ENCODE measurements at regions not wholly inside any gene's neighbourhood (a gene's known extent, or its start where the extent isn't known, plus 50 kb on each side); places are given as distances from the start of the nearest gene placed in this dataset.
"Not testable (repeated sequence)": the region's sequence is repeated elsewhere in the genome, so short reads cannot be mapped to it uniquely, and the experiment has no call there.

DNA sequence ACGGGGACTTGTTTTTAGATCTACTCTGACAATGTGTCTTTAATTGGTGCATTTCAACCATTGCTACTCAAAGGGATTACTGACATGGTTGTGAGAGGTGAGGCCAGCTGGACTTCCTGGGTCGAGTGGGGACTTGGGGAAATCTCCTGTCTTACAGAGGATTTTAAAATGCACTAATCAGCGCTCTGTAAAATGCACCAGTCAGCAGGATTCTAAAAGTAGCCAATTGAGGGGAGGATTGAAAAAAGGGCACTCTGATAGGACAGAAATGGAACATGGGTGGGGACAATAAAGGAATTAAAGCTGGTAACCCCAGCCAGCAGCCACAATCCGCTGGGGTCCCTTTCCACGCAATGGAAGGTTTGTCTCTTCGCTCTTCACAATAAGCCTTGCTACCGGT lies 122.5 kb upstream of the SNRPN start:
- no peak overlapping the region for H3K27ac Mint-ChIP-seq
- ATAC-seq (ENCODE audit: low read depth) (no peak), DNase-seq (no peak)
- H3K4me3 Mint-ChIP-seq = no peak overlapping the region
- no peaks in the 10 kb centered on the region for H3K27me3 Mint-ChIP-seq
- POLR2A ChIA-PET = no interaction called here
- peaks cover 14% of the 10 kb centered on the region for H3K9me3 Mint-ChIP-seq
- H3K36me3 Mint-ChIP-seq (ENCODE audit: low read depth) = no peaks in the 10 kb centered on the region
- no peaks in the 10 kb centered on the region for H3K4me1 Mint-ChIP-seq
- intact Hi-C loops (cut with micrococcal nuclease) = no loop called here
- CTCF ChIA-PET = no interaction called here
- TF ChIP-seq, protein P1, sequence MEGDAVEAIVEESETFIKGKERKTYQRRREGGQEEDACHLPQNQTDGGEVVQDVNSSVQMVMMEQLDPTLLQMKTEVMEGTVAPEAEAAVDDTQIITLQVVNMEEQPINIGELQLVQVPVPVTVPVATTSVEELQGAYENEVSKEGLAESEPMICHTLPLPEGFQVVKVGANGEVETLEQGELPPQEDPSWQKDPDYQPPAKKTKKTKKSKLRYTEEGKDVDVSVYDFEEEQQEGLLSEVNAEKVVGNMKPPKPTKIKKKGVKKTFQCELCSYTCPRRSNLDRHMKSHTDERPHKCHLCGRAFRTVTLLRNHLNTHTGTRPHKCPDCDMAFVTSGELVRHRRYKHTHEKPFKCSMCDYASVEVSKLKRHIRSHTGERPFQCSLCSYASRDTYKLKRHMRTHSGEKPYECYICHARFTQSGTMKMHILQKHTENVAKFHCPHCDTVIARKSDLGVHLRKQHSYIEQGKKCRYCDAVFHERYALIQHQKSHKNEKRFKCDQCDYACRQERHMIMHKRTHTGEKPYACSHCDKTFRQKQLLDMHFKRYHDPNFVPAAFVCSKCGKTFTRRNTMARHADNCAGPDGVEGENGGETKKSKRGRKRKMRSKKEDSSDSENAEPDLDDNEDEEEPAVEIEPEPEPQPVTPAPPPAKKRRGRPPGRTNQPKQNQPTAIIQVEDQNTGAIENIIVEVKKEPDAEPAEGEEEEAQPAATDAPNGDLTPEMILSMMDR (IDR thresholded peaks at IDR 0.05) = no peak

DNA sequence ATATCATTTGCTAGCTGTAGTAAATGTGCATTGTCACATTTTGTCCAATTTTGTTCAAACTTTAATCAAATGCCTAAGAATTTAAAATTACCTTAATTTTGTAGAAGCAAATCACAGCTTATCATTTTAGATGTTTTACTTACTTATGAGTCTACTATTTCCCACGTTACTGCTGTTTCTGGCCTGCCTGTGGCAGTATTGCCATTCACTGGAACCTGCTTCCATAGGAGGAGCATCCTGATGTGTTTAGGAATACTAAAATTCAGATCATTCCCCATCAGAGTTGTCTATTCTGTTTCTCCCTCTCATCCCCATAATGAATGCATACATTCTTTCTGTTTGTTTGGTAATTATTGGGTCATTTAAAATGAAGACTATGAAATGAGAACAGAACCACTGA lies 119.5 kb upstream of the SNRPN start:
- ATAC-seq (ENCODE audit: low read depth) (no peak), DNase-seq (no peak)
- POLR2A ChIA-PET = no interaction called here
- Mint-ChIP-seq H3K4me1 (no peaks in the 10 kb centered on the region), H3K4me3 (no peak overlapping the region), H3K27ac (no peak overlapping the region), H3K36me3 (ENCODE audit: low read depth) (no peaks in the 10 kb centered on the region), H3K27me3 (no peaks in the 10 kb centered on the region), H3K9me3 (peaks cover 14% of the 10 kb centered on the region)
- CTCF ChIA-PET = no interaction called here
- TF ChIP-seq, protein P1 (IDR thresholded peaks at IDR 0.05) = no peak
- intact Hi-C loops (cut with micrococcal nuclease) = no loop called here

DNA sequence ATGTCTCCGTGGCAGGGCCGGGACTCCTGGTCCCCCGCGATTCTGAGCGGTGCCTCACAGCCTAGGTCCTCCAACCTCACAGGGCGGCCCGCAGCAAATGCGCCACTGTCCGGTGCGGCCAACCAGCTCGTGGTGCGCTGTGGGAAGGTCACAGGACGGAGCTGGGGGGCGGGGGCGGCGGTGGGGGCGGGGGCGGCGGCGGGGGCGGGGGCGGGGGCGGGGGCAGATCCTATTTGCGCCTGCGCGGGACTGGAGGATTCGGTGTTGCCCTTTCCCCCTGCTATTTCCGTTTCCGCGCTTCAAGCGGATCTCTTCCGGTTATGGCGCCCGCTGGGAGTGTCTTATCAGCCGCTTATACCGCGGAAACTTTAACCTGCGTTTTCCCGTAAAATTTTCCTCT lies 106.7 kb upstream of the SNRPN start:
- TF ChIP-seq, protein P1 (IDR thresholded peaks at IDR 0.05) = no peak
- ATAC-seq (ENCODE audit: low read depth) = no peak
- ChIA-PET POLR2A (no interaction called here), CTCF (no interaction called here)
- H3K27me3 Mint-ChIP-seq = no peaks in the 10 kb centered on the region
- H3K9me3 Mint-ChIP-seq = peaks cover 2% of the 10 kb centered on the region
- no peak overlapping the region for H3K27ac Mint-ChIP-seq
- intact Hi-C loops (cut with micrococcal nuclease) = no loop called here
- no peaks in the 10 kb centered on the region for H3K36me3 Mint-ChIP-seq (ENCODE audit: low read depth)
- peak overlapping the region; percentile 46 for H3K4me3 Mint-ChIP-seq
- peaks cover 3% of the 10 kb centered on the region for H3K4me1 Mint-ChIP-seq
- no peak for DNase-seq

DNA sequence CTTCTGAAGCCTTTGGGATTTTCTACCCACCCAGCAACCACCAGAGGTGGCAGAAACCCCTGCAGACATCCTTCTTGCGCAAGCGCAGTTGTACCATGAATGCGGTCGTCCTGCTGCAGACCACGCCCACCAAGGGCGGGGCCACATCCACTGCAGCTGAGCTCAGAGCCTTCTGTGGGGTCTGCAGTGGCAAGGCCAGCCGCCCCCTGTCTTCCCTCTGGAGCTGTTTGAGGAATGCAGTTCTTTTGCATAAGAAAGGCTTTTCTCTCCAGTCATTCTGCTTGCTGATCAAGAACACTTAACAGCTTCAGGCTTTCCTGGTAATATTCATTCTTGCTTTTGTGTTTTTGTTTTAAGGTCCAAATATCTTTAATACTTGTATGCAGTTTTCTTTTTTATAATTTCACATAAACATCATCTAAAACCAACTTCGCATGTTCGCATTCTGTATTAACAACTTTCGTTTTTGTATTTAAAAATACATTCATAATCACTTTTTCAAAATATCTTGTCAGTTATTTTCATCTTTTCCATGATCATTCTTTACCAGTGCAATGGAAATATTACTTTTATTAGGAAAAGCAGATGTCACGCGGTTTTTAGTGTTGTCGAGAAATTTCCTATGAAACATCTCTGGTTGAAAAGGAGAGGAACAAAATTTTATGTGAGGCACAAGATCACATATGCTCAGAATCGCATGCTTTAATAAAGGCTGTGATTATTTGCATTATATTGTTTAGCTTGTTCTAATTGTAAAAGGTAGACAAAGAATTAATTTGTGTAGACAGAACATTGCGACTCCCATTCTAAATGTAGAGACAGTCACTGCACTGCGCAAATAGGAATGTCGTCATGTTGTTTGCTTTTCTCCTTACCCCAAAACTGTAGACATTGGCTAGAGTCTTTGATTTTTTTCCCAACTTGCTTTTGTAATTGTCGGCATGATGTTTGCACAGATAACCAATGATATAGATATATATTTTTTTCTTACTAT lies 98.1 kb upstream of the SNRPN start:
- Mint-ChIP-seq H3K27ac (no peak overlapping the region), H3K4me1 (no peaks in the 10 kb centered on the region), H3K27me3 (no peaks in the 10 kb centered on the region), H3K4me3 (no peak overlapping the region), H3K36me3 (ENCODE audit: low read depth) (no peaks in the 10 kb centered on the region), H3K9me3 (no peaks in the 10 kb centered on the region)
- ChIA-PET CTCF (no interaction called here), POLR2A (no interaction called here)
- intact Hi-C loops (cut with micrococcal nuclease) = no loop called here
- DNase-seq = no peak
- no peak for ATAC-seq (ENCODE audit: low read depth)
- TF ChIP-seq, protein P1 (IDR thresholded peaks at IDR 0.05) = no peak

DNA sequence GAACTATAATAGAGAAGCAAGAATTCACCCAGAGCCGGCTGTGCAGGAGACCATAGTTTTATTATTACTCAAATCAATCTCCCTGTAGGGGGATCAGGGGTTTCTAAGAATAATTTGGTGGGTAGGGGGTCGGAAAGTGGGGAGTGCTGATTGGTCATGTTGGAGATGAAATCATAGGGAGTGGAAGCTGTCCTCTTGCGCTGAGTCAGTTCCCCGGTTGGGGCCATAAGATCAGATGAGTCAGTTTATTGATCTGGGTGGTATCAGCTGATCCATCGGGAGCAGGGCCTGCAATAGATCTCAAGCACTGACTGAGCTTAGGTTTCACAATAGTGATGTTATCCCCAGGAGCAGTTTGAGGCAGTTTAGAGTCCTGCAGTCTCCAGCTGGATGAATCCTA lies 97.0 kb upstream of the SNRPN start:
- TF ChIP-seq, protein P1 (IDR thresholded peaks at IDR 0.05) = no peak
- no peaks in the 10 kb centered on the region for H3K4me1 Mint-ChIP-seq
- intact Hi-C loops (cut with micrococcal nuclease) = no loop called here
- H3K36me3 Mint-ChIP-seq (ENCODE audit: low read depth) = no peaks in the 10 kb centered on the region
- ChIA-PET POLR2A (no interaction called here), CTCF (no interaction called here)
- ATAC-seq (ENCODE audit: low read depth) = no peak
- DNase-seq = no peak
- H3K27me3 Mint-ChIP-seq = no peaks in the 10 kb centered on the region
- H3K27ac Mint-ChIP-seq = no peak overlapping the region
- no peaks in the 10 kb centered on the region for H3K9me3 Mint-ChIP-seq
- no peak overlapping the region for H3K4me3 Mint-ChIP-seq

DNA sequence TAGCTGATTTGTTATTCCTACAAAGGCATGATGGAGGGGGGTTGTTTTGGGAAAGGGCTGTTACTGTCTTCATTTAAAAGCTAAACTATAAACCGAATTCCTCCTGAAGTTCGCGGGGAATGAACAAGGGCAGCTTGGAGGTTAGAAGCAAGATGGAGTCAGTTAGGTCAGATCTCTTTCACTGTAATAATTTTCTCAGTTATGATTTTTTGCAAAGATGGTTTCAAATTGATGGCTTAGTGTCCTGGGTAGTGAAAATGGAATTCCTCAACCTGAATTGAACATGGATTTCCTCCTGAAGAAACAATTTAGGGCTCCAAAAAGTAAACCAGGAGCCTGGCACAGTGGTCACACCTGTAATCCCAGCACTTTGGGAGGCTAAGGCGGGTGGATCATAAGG lies 96.6 kb upstream of the SNRPN start:
- CTCF ChIA-PET; H3K4me3 Mint-ChIP-seq; H3K9me3 Mint-ChIP-seq; POLR2A ChIA-PET; H3K36me3 Mint-ChIP-seq (ENCODE audit: low read depth); DNase-seq; H3K4me1 Mint-ChIP-seq; H3K27ac Mint-ChIP-seq; ATAC-seq (ENCODE audit: low read depth); intact Hi-C loops (cut with micrococcal nuclease); H3K27me3 Mint-ChIP-seq: not testable (repeated sequence)
